ENCODE measurements at regions not wholly inside any gene's neighbourhood (a gene's known extent, or its start where the extent isn't known, plus 50 kb on each side); places are given as distances from the start of the nearest gene placed in this dataset.

GRCh38 chr4:180683186-180683585 lies 1560.0 kb upstream of the TENM3 start:
- intact Hi-C loops (cut with DNase I; ENCODE audit: low total_unique reads): no loop called here
- H3K9me3 ChIP-seq: no peaks in the 10 kb centered on the region
- no peak overlapping the region for H3K4me3 ChIP-seq
- no peak for TF ChIP-seq CTCF (IDR thresholded peaks at IDR 0.05 in 8 of 11, conservative IDR thresholded peaks at IDR 0.05 in 3 of 11)
- no peak for TF ChIP-seq POLR2A (IDR thresholded peaks at IDR 0.05)
- no peak for TF ChIP-seq POLR2AphosphoS5 (IDR thresholded peaks at IDR 0.05)
- no peaks in the 10 kb centered on the region for H3K36me3 ChIP-seq
- no peaks in the 10 kb centered on the region for H3K27me3 ChIP-seq (replicated peaks in 1 of 7)
- H3K4me1 ChIP-seq: no peaks in the 10 kb centered on the region
- WGBS, 5 donors: 89 to 93% (median 90%) methylated on average over 5 of the region's 5 CpGs
- H3K27ac ChIP-seq: no peak overlapping the region
- DNase-seq: no peak

GRCh38 chr4:180688480-180688879 lies 1554.7 kb upstream of the TENM3 start:
- no peak for DNase-seq
- Histone ChIP-seq H3K4me3 (no peak overlapping the region), H3K27me3 (replicated peaks in 1 of 7) (no peaks in the 10 kb centered on the region), H3K9me3 (peaks cover 0 to 12% (median 7%) of the 10 kb centered on the region in 8 donors), H3K4me1 (no peaks in the 10 kb centered on the region), H3K36me3 (no peaks in the 10 kb centered on the region), H3K27ac (no peak overlapping the region)
- TF ChIP-seq POLR2A (IDR thresholded peaks at IDR 0.05) (no peak), POLR2AphosphoS5 (IDR thresholded peaks at IDR 0.05) (no peak), CTCF (IDR thresholded peaks at IDR 0.05 in 8 of 11, conservative IDR thresholded peaks at IDR 0.05 in 3 of 11) (no peak)
- 82 to 88% (median 86%) methylated on average over 2 of the region's 2 CpGs for WGBS, 5 donors
- intact Hi-C loops (cut with DNase I; ENCODE audit: low total_unique reads): no loop called here

GRCh38 chr4:180694875-180695274 lies 1548.3 kb upstream of the TENM3 start:
- TF ChIP-seq POLR2A (IDR thresholded peaks at IDR 0.05): no peak
- no peak for TF ChIP-seq POLR2AphosphoS5 (IDR thresholded peaks at IDR 0.05)
- TF ChIP-seq CTCF (IDR thresholded peaks at IDR 0.05 in 8 of 11, conservative IDR thresholded peaks at IDR 0.05 in 3 of 11): no peak
- 39 to 73% (median 61%) methylated on average over 1 of the region's 1 CpG for WGBS, 5 donors
- intact Hi-C loops (cut with DNase I; ENCODE audit: low total_unique reads): no loop called here
- Histone ChIP-seq H3K9me3 (peaks cover 0 to 22% (median 12%) of the 10 kb centered on the region in 8 donors), H3K36me3 (no peaks in the 10 kb centered on the region), H3K27ac (no peak overlapping the region), H3K4me1 (no peaks in the 10 kb centered on the region), H3K4me3 (no peak overlapping the region), H3K27me3 (replicated peaks in 1 of 7) (no peaks in the 10 kb centered on the region)
- DNase-seq: no peak

GRCh38 chr4:180695851-180696250 lies 1547.4 kb upstream of the TENM3 start:
- H3K36me3 ChIP-seq: no peaks in the 10 kb centered on the region
- no peak for TF ChIP-seq CTCF (IDR thresholded peaks at IDR 0.05 in 8 of 11, conservative IDR thresholded peaks at IDR 0.05 in 3 of 11)
- TF ChIP-seq POLR2AphosphoS5 (IDR thresholded peaks at IDR 0.05): no peak
- no peak for TF ChIP-seq POLR2A (IDR thresholded peaks at IDR 0.05)
- WGBS, 5 donors: 35 to 63% (median 52%) methylated on average over 1 of the region's 1 CpG
- H3K4me3 ChIP-seq: no peak overlapping the region
- no peak overlapping the region for H3K27ac ChIP-seq
- intact Hi-C loops (cut with DNase I; ENCODE audit: low total_unique reads): no loop called here
- peaks cover 0 to 22% (median 12%) of the 10 kb centered on the region in 8 donors for H3K9me3 ChIP-seq
- no peak for DNase-seq
- no peaks in the 10 kb centered on the region for H3K27me3 ChIP-seq (replicated peaks in 1 of 7)
- no peaks in the 10 kb centered on the region for H3K4me1 ChIP-seq
